ENCODE measurements at regions not wholly inside any gene's neighbourhood (a gene's known extent, or its start where the extent isn't known, plus 50 kb on each side); places are given as distances from the start of the nearest gene placed in this dataset.
"Not testable (repeated sequence)": the region's sequence is repeated elsewhere in the genome, so short reads cannot be mapped to it uniquely, and the experiment has no call there.

GRCh38 chr5:12716664-12717063, 812.4 kb upstream of the CTNND2 start:
- DNase-seq, result no peak

GRCh38 chr5:12707560-12707959, 803.3 kb upstream of the CTNND2 start:
- no peak for DNase-seq

GRCh38 chr5:12704955-12705354, 800.7 kb upstream of the CTNND2 start:
- DNase-seq, result no peak

GRCh38 chr5:12703254-12703653, 799.0 kb upstream of the CTNND2 start:
- no peak for DNase-seq

- DNase-seq, result no peak
Measured at GRCh38 chr5:12695651-12696050, 791.4 kb upstream of the CTNND2 start.

- DNase-seq, result no peak
Measured at GRCh38 chr5:12691330-12691729, 787.1 kb upstream of the CTNND2 start.

DNA sequence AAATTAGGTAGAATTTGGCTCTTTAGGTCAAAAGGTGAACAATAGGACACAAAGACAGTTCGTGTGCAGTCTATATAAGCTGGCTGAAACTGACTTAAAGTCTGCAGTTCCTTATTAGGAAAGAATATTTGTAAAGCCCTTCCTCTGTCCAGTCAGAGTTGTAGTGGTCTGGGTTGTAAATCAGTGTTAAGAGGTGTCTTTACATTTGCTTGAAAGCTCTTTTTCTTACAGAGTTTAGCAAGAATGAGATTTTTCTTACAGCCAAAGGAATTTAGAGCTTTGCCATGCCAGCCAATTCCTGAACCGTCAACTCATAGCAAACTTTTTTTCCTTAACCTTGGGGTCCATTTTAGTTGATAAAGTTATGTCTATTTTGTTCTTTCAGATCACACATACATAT, 786.1 kb upstream of the CTNND2 start:
- no peak for DNase-seq

GRCh38 chr5:12683249-12683648, 779.0 kb upstream of the CTNND2 start:
- no peak for DNase-seq

DNA sequence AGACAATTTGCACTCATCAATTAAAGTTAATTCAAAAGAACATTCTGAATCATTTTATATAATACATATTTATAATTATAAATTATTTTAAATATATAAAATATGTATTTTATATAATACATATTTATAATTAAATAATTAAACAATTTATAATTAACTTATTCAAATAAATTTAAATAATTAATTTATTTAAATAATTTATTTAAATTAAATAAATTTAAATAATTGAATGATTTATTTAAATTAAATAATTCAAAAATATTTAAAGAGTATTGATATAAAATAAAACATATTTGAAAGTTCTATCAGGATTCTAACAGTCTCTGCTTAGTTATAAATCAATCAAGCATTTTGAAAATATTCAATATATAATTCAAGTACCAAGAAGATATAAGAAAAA, 775.5 kb upstream of the CTNND2 start:
- DNase-seq, result no peak

- DNase-seq, result no peak
Measured at GRCh38 chr5:12675959-12676358, 771.7 kb upstream of the CTNND2 start.

DNA sequence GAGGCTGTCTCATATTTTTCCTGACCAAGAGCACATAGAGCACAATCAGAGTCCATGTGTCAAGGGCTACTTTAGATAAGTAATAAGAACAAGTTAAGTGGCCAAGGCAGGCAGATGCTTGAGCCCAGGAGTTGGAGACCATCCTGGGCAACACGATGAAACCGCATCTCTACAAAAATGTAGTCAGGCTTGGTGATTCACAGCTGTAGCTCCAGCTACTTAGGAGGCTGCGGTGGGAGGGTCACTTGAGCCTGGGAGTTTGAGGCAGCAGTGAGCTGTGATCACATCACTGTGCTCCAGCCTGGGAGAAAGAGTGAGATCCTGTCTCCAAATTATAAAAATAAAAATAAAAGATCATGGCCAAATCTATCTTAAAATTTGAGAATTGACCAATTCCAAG, 767.9 kb upstream of the CTNND2 start:
- no peak for DNase-seq

- no peak for DNase-seq
Measured at GRCh38 chr5:12669326-12669725, 765.1 kb upstream of the CTNND2 start.

GRCh38 chr5:12668564-12668963, 764.3 kb upstream of the CTNND2 start:
- DNase-seq, result no peak

DNA sequence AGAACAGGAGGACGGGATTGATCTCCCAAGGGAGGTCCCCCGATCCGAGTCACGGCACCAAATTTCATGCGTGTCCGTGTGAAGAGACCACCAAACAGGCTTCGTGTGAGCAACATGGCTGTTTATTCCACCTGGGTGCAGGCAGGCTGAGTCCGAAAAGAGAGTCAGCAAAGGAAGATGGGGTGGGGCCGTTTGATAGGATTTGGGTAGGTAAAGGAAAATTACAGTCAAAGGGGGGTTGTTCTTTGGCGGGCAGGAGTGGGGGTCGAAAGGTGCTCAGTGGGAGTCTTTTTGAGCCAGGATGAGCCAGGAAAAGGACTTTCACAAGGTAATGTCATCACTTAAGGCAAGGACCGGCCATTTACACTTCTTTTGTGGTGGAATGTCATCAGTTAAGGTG, 763.6 kb upstream of the CTNND2 start:
- DNase-seq, result not testable (repeated sequence)

GRCh38 chr5:12665772-12666171, 761.5 kb upstream of the CTNND2 start:
- DNase-seq, result not testable (repeated sequence)

- DNase-seq, result no peak
Measured at GRCh38 chr5:12662545-12663314, 758.5 kb upstream of the CTNND2 start.

GRCh38 chr5:12661617-12662370, 757.5 kb upstream of the CTNND2 start:
- DNase-seq, result no peak

DNA sequence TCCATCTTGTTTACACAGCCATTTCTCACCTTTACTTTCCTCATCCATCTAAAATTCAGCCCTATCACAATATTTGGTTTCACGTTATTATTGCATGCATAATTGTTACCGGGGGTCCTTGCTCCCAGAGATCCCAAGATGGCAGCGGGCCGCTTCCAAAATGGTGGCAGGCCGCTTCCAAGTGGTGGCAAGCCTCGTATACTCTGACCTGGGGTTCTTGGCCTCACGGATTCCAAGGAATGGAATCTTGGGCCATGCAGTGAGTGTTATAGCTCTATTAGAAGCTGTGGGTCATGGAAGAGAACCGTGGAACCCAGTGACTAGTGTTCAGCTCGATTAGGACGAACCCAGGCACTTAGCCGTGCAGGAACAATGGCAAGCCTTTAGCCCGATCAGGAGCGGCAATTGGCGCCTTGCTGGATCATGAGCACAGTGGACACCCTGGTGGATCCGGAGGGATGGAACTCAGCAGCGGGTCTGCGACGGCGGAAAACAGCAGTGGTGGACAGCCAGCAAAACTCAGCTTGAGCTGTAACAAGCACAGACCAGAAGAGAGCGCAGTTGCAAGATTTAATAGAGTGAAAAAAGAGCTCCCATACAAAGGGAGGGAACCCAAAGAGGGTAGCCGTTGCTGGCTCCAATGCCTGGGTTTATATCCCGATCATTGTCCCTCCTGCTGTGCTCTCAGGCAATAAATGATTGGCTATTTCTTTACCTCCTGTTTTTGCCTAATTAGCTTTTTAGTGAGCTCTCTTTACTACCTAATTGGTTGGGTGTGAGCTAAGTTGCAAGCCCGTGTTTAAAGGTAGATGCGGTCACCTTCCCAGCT, 756.2 kb upstream of the CTNND2 start:
- not testable (repeated sequence) for DNase-seq

DNA sequence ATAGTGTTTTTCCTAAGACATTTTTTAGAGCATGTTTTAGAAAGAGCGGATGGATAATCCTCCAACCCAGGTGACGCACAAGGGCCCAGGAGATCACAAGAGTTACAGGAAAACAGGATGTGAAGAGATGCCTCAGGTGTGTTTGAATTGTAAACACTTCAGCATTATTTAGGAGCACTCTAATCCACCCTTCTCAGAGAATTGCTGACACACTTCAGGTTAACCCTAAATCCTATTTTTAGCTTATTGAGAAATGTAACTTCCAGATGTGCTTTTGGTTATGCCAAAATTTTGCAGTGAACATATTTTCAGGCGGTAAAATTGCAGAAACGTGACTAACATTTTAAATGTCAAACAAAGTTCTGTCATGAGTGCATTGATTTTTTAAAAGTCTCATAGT, 755.4 kb upstream of the CTNND2 start:
- DNase-seq, result no peak

DNA sequence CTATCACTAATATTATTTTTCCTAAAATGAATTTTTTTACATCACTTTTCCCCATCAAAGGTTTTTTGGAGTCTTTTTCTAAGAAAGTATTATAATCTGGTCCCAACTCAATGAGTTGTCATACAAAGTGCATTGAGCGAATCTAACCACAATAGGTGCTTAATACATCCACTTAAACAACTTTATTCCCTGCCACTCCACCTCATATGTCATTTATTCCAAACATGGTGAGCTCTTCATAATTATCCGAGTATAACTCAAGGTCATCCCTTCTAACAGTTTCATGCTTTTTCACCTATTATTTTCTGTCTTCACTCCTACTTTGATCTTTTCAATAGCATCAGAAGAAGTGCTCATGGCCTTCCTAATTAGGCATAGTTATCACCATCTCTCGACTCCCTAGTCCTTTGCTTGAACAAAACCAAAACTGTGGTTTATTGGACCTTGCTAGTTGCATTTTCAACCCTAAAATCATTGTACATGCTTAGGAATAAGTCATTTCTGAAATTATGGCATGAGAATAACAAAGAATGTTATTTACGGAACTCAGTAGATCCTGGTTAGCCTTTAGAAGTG, 754.7 kb upstream of the CTNND2 start:
- no peak for DNase-seq

- not testable (repeated sequence) for DNase-seq
Measured at GRCh38 chr5:12657914-12658474, 753.7 kb upstream of the CTNND2 start.

DNA sequence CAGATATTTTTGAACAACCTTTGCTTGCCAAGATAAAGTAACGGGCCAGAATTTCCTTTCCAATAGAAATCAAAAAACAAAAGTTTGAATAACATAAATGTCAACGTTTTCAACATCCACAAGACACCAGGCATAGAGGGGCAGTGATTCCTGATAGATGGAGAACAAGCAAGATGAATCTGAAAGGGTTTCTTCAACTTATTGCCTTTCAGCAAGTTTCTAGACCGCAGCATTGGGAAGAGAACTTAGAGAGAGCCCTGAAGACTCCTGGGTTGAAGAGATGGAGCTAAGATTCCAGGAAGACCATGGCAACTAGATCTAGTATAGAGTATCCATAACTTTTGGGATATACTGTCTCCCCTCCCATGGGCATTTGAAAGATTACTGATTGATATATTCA, 751.4 kb upstream of the CTNND2 start:
- DNase-seq, result no peak
